Vagina (tissue), 2 donors: ENCODE measurements at regions not wholly inside any gene's neighbourhood (a gene's known extent, or its start where the extent isn't known, plus 50 kb on each side); places are given as distances from the start of the nearest gene placed in this dataset.

Experiments
- POLR2A ChIP-seq, 2 donors: fragments of 450-650 bp; IDR thresholded peaks; one replicate each; pipeline ENCODE4 v1.6.1; 2017; ENCODE audit warnings: antibody characterized with exemption in 2 of 2, mild to moderate bottlenecking in 2 of 2, moderate library complexity in 2 of 2
- POLR2AphosphoS5 ChIP-seq, 2 donors: sonication (generic); formaldehyde crosslinking; IDR thresholded peaks; one replicate each; pipeline ENCODE4 v1.9.0; 2017; ENCODE audit warnings: antibody characterized with exemption in 2 of 2, mild to moderate bottlenecking in 2 of 2, low read depth in 1 of 2; ENCODE audit not compliant: insufficient read depth in 1 of 2

DNA sequence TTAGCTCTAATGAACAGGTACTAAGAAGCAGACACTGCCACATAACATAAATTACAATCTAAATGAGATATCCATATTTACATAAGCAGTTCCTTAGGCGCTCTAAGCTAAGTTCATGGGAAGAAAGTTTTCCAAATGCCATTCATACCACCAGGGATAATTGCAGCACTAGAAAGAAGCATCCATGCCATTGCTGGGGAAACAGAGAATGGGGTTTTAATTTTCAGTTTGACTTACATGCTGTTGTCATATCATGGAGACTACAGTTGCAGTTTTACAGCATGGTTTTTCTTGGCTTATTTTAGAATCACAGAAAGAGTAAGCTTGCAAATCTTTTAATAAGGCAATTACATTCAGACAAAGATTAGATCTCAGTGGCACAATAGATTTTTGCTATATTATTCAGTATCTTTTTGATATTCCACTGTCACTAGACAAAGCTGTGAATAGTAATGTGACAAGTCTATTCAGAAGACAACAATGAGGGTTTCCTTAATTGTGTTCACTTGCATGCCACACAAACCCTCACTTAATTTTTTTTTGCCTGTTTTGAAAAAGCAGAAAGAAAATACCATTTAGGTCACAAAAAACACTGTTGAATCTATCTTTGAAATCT is 108.4 kb upstream of the ELAVL2 start:
- TF ChIP-seq POLR2A (IDR thresholded peaks at IDR 0.05), result no peak
- no peak for TF ChIP-seq POLR2AphosphoS5 (IDR thresholded peaks at IDR 0.05; ENCODE audit: insufficient read depth in 1 of 2, low read depth in 1 of 2)
